ENCODE measurements at regions not wholly inside any gene's neighbourhood (a gene's known extent, or its start where the extent isn't known, plus 50 kb on each side); places are given as distances from the start of the nearest gene placed in this dataset.
"Not testable (repeated sequence)": the region's sequence is repeated elsewhere in the genome, so short reads cannot be mapped to it uniquely, and the experiment has no call there.

DNA sequence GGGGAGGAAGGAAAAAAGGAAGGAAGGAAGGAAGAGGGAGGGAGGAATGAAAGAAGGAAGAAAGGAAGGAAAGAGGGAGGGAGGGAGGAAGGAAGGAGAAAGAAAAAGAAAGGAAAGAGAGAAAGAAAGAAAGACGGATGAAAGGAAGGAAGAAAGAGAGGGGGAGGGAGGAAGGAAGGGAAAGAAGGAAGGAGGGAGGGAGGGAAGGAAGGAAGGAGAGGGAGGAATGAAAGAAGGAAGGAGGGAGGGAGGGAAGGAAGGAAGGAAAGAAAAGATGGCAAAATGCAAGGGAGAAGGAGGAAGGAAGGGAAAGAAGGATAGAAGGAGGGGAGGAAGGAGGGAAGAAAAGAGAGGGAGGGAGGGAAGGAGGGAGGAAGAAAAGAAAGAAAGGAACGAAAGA lies 257.3 kb upstream of the C16orf82 start:
- no peak for DNase-seq

DNA sequence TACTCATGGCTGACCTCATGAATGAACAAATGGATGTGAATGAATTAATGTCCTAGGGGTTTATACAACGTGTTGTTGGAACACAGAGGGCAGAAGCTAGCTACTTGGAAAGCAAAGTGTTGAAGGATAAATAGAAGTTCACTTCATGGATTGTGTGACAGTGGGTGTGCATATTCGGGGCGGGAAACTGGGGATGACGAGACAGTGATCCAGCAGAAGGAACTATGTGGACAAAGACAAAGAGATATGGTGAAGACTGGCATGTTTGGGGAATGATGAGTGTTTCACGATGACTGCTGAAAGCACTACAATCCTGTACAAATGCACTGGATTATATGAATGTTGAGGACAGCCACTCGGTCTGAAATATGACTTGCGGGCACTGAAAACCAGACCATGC lies 250.5 kb upstream of the C16orf82 start:
- DNase-seq = no peak

DNA sequence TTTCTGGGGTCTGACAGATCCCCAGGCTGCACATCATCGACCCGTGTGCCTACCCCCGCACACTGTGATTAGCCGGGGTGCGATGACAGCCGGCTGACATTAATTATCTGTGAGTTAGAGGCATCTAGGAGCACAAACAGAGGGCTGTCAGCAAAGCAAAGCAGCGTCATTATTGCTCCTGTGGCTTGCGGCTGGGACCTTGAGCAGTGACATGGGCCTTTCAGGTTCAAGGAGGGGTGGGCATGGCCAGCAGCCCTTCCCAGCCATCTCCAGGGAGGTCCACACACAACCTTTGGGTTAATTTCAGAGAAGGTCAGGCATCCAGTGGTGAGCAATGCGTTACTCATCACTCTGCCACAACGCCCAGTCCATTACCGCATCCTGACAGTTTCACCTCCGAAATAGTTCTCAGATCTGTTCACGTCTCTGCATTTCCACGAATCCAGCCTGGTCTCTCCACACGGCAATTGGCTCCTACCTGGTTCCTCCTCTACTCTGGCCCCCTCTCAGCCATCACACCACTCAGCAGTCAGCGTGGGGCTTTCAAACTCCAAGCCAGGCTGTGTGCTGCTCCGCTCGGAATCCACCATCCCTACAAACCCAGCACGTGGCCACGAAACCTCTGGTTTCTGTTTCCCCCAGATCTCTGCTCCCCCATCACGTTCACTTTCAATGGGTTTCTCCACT lies 249.7 kb upstream of the C16orf82 start:
- DNase-seq = no peak

DNA sequence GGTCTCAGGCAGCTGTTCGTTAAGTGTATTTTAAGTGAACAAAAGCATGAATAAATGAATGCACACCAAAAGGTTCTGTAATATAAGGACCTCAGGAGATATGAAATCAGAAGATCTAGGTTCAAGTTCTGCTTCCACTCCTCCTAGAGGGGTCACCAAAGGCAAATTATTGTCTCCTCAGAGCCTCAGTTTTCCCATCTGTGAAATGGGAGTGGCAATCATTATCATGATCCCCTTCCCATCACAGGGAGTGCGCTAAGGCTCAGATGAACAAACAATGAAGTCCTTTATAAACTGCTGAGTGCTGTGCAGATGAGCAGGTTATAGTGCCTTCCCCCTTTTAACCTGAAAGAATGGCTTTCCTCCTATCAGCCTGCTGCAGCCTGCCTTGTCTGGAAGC lies 248.3 kb upstream of the C16orf82 start:
- DNase-seq = no peak

DNA sequence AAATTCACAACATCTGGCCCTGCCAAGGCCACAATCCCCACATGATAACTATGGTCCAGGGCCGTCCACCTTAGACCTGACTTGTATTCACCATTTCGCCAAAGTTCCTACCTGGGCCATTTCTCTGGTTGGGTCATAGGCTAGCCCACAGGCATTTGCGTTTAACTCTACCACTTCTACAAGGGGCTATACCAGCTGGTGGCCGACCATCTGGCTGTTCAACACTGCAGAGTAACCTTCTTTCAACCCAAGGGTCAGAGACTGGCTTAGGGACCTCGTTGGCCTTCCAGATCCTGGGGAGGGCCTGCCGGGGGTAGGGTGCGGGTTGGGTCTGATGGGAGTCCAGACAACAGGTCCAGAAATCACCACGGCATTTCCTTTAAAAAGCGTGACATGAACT lies 242.3 kb upstream of the C16orf82 start:
- DNase-seq = no peak

DNA sequence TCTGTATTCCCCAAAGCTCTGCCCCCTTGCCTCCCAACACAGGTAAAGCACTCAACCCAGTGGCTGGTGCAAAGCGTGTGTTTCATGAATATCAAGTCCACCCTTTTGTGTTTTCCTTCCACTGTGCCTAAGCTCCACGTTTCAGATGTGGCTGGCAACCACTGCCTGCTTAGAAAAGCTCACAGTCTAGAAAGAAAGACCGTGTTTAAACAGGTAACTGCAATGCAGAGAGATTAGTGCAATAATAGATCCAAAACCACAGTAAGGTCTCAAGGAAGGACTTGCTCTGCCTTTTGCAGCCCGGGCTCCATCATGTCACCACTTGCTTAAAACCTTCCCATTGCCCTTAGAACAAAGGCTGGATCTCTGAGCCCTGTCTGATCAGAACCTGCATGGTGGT lies 240.2 kb upstream of the C16orf82 start:
- DNase-seq = no peak

DNA sequence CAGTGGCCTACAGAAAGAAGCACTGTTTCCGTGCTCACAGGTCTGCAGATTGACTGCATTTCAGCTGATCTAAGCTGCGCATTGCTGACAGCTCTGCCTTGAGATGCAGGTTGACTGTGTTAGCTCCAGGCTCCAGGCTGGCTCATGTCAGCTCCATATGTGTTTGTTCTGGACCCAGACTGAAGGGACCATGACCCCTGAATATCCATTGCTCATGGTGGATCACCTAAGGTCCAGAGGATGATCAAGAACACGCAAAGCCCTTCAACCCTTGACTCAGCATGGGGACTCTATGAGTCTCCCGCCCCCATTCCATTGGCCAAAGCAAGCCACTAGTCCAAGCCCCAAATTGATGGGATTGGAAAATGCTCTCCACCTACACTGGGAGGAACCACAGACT lies 239.3 kb upstream of the C16orf82 start:
- no peak for DNase-seq

DNA sequence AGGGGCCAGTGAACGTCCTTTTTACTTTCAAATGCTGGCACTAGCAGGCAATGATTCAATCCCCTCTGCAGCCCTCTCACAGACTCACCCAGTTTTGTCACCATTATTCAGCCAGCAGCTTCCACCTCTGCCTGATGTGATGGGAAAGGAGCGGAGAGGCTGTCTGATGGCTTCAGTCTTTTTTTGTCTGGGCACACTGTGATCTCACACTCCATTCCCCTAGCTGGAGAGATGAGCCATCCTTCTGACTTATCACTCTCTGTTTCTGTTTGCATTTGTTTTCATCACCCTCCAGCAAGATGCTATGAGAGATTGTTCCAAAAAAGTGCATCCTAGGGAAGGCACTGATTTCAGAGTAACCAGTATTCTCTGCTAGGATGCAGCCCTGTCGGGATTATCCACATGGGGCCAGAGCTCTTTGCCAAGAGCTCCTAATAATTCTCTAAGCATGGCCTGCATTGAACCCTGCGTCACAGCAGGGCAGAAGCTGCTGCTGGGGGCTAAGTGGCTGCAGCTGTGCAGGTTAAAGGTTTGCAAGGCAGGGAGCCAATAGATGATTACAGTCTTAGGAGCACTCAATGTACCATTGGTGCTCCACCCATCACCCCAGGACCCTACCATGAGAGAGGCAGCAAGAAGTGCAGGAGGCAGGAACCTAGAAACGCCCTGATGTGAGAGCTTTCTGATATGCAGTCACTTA lies 236.1 kb upstream of the C16orf82 start:
- no peak for DNase-seq

DNA sequence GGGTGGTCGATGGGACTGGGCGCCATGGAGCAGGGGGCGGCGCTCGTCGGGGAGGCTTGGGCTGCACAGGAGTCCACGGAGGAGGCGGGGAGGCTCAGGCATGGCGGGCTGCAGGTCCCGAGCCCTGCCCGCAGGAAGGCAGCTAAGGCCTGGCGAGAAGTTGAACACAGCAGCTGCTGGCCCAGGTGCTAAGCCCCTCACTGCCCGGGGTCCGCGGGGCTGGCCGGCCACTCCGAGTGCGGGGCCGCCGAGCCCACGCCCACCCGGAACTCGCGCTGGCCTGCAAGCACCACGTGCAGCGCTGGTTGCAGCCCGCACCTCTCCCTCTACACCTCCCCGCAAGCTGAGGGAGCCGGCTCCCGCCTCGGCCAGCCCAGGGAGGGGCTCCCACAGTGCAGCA lies 230.6 kb upstream of the C16orf82 start:
- DNase-seq = not testable (repeated sequence)

DNA sequence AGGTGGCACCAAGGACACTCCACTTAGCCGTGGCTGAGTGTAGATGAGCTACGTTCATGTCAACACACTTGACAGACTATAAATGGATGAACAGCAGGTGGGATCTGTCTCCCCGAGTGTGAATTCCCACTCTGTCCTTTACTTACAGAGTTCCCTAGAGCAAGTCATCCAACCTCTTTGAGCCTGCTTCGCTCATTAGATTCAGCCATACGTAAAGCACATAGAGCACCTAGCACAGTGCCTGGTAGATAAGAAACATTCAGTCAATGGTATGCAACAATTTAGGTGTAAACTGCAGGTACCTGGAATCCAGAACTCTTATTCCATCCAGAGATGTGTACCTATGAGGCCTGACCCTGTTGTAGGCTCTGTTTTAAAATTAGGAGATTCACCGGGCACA lies 227.8 kb upstream of the C16orf82 start:
- no peak for DNase-seq

DNA sequence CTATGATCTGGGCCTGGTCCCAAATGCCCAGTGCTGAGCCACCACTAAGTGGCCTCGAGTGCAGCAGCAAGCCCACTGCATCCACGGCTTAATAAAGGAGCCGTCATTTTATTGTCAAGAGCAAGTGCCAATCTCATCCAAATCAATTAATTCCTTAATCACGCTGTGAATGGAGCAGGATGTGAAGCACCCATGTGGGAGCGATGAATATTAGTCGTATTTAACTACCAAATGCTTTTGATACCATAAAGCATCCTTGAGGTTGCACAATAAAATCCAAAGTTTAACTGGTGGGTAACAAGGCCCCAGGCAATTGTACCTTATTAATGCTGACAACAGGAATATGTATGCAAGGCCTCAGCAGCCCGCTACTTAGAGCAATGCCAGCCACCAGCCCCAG lies 226.0 kb upstream of the C16orf82 start:
- DNase-seq = no peak

DNA sequence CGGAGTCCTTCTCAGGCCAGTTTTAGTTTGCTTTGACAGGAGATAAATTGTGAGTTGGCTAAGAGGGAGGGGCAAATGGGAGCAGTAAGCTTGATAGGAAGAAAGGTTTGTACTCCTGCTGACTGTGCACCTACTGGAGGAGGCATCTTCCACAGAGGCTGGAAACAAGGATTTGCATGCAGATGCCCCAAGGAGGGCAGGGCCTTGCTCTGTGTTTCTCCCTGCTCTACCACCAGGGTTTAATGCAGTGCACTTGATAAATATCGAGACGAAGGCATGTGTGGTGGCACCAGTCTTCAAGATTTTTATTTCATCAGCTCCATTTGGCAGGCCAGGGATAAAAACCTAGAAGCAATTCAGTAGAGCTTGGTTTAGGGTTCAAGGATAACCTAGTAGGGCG lies 210.5 kb upstream of the C16orf82 start:
- DNase-seq = no peak

DNA sequence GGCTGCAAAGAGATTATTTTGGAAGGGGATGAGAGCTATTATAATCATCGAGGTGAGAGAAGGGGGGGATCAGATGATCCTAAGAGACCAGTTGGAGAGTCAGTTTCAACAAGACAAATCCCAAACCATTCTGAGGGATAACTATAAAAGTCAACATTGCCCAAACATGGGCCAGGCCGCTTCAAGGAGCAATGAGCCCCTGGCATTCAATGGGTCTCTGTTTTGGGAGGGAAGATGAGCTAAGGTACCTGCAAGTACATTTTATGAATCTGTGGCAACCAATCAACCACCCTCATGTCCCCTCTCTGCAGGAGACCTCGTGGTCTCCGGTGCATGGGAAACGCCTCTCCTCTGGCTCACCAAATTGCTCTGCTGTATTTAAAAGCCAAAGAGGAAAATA lies 209.9 kb upstream of the C16orf82 start:
- no peak for DNase-seq

DNA sequence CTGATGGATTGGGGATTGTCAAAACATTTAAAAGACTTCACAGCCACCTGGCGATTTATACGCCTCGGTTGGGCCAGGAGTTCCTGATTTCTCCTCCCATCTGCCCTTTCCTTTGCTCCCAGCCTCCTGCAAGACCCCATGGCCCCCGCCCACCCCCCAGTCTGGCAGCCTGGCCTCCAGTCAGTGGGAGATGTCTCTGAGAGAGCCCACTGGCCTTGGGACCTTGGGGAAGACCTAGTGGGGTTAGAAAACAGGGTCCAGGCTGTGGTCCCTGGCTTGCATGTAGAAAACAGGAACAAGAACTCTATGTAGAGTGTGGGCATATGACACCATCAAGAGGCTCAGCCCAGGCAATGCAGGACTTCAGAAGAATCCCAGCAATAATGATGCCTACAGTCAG lies 209.4 kb upstream of the C16orf82 start:
- no peak for DNase-seq

DNA sequence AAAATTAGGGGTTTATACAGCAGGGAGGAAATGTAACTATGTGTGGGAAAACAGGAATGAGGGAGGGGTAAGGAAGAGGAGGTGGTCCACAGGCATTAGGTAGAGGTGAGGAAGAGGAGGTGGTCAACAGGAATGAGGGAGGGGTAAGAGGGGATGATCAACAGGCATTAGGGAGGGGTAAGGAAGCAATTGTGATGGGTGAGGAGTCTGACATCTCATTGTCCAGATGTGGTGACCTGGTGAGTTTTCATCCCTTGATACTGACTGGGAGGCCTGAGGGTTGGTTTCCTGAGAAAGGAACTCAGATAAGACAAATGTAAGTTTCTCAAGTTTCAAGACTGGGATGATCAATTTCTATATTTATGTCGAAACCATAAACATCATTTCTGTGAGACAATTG lies 206.2 kb upstream of the C16orf82 start:
- no peak for DNase-seq

DNA sequence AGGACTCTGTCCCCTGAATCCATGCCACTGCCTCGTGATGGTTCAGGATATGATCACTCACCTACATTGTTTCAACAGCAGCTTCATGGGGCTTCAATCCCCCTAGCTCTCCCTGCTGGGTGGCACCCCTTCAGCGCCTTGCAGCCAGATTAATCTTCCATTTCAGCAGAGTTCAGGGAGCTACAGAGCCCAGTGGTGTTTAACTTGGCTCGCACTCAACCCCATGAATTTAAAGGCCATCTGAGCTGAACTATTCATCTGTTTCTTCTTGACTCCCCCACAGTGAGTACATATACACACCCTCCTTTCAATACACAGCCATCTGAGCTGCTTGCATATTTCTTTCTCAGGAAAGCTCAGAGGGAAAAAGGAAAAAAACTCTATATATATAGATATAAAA lies 202.8 kb upstream of the C16orf82 start:
- DNase-seq = no peak

DNA sequence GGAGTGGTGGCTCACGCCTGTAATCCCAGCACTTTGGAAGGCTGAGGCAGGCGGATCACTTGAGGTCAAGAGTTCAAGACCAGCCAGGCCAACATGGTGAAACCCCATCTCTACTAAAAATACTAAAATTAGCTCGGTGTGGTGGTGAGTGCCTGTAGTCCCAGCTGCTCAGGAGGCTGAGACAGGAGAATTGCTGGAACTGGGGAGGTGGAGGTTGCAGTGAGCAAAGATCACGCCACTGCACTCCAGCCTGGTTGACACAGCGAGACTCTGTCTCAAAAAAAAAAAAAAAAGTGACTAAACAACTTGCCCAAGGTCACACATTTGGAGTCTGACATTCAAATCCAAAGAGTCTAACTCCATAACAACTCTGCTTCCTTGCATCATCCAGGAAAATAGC lies 192.4 kb upstream of the C16orf82 start:
- not testable (repeated sequence) for DNase-seq

DNA sequence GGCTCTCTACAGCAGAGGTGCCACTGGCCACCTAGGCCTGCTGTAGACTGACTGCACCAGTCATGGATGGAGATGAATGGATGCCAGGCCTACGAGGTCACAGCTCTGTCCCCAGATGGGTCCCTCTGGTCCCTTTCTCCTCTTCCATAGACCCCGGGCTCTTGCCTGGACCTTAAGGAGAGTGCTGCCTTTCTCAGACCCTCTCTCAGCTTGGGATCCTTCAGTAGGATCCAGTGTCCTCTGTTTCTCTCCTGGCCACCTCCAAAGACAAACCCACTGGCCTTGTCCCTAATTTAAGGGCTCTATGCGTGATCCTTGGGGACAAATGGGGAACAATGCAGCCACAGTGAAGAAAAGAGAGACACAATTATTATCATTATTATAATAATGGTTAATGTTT lies 189.3 kb upstream of the C16orf82 start:
- no peak for DNase-seq

DNA sequence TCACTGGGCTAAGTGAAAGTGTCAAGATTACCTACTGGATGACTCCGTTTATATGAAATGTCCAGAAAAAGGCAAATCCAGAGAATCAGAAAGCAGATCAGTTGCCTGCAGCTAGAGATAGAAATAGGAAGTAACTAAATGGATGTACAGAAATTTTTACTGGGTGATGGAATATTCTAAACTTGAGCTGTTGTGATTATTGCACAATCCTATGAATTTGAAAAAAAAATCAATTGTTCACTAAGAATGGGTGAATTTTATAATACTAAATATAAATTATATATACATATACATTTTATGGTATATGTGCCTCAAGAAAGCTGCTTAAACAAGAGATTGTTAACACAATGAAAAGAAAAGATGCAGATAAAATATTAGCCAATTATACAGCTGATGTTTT lies 181.1 kb upstream of the C16orf82 start:
- no peak for DNase-seq

DNA sequence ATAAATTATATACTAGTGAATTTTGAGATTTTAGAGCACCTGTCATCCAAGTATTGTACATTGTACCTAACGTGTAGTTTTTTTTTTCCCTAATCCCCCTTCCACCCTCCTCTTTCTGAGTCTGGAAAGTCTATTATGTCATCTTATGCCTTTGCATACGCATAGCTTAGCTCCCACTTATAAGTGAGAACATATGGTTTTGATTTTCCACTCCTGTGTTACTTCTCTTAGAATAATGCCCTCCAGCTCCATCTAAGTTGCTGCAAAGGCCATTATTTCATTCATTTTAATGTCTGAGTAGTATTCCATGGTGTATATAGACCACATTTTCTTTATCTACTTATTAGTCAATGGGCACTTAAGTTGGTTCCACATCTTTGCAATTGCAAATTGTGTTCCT lies 177.0 kb upstream of the C16orf82 start:
- DNase-seq = no peak

DNA sequence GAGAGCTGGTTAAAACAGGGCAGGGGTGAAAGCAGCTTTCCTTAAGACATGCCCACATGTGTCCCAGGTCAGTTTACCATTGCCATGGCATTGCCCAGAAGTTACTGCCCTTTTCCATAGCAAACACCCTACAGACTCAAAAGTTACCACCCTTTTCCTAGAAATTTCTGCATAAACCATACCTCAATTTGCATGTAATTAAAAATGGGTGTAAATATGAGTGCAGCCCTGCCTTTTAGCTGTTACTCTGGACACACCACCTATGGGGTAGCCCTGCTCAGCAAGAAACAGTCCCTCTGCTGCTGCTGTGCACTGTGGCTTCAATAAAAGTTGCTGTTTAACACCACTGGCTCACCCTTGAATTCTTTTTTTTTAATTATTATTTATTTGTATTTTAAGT lies 168.5 kb upstream of the C16orf82 start:
- DNase-seq = no peak

DNA sequence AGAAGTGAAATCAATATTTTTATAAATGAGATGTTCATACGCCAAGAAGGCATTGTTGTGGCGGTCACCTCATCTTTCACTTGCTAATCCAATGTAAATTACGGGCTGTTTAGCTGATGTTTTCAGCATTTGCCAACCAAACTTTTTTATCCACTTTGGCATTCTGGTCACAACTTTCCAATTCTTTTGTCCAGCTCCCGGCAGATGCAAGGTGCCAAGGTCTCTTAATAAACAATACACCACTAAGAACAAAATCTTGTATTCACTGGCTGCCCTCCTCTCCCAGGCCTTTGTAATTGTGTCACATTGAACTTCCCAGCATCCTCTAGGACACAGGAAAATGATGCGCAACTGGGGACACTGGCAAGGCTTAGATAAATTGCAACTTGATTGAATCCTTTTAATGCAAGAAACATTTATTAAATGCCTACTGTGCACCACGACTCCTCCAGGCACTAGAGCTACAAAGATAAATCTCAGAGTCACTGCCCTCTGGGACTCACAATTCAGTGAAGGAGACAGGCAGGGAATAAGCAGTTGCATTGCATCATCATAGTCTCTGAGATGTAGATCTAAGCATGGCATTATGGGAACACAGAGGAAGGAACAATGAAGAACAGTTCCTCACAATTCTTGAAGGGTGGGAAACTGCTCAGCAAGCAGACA lies 165.4 kb upstream of the C16orf82 start:
- no peak for DNase-seq

DNA sequence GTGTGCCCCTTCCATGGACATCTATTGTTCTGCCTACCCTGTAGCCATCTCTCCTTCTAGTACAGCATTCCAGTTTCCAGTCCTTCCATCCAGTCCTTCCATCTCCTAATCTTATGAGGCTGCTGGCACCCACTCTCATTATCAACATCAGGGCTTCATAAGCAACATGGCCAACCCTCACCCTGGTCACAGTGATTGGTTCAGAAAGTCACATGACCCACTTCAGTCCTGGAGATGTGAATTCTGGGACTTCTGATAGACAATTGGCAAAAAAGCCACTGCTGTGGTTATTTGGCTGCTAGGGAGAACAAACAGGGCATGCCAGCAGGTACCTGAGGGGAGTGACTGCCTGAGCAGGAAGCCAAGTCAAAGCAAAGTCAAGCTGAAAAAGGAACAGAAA lies 164.7 kb upstream of the C16orf82 start:
- no peak for DNase-seq

DNA sequence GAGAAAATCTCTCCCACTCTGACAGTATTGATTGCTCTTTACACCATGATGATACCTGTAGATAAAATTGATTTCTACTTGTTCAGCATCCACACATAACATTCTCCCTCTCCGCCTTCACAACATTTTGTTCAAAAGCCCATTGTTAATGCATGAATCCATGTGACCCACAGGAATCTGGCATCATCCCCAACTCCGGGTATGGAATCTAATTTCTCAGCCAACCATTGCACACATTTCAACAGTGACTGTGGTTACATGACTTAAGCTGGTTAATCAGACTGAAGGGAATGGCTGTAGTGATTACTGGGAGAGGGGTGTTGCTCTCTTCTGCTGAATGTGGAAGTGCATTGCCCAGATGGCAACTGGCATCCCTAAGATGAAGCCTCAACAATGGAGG lies 161.4 kb upstream of the C16orf82 start:
- DNase-seq = no peak

Measured in inflammatory macrophage (primary cell).